GM18507 (cell line): ENCODE measurements at regions not wholly inside any gene's neighbourhood (a gene's known extent, or its start where the extent isn't known, plus 50 kb on each side); places are given as distances from the start of the nearest gene placed in this dataset.

ENCODE experiments used
- DNase-seq: peaks from one replicate; pipeline ENCODE4 v3.0.0; 2011; ENCODE audit warnings: low read depth; ENCODE audit not compliant: insufficient read length; ENCODE audit errors: extremely low spot score
- FAIRE-seq: peaks from 2 replicates; lab custom pipeline; 2011; peaks lifted over from hg19 to GRCh38; lab: Jason Lieb, UNC

DNA sequence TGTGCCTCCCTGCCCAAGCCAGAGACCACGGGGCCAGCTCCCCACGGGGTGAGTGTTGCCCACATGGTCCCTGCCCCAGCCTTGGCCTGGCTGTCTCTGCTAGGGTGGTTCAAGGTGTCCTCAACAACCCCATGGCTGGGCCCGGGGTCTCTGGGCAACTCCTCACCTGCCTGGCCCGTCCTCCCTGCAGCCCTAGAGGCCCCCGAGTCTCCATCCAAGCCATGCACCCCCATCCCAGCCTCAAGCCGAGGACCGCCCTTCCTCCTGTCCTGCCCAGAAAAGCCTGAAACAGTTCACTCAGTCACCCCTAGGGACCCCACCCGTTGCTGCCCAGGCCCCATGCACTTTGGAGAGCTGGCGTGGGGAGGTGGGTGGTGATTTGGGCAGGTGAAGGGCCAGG, 120.9 kb downstream of the FAM53A start:
- DNase-seq, result no peak
- FAIRE-seq, result no peak

DNA sequence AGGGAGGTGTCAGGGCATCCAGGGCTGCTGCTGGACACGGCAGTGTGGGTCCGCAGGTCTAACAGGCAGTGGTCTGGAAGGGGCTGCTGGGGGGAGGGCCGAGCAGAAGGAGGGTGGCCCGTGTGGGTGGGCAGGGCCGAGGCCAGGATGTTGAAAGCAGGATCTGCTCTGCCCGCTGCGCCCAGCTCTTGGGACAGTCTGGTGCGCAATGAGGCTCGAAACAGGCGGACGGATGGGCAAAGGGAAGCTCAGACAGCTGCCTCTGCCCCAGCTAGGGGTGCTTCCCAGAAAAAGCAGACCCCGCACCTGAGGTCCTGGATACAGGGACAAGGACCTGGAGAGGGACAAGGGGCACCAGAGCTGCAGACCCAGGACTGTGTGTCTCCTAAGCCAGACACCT, 121.3 kb downstream of the FAM53A start:
- FAIRE-seq (no peak), DNase-seq (no peak)

DNA sequence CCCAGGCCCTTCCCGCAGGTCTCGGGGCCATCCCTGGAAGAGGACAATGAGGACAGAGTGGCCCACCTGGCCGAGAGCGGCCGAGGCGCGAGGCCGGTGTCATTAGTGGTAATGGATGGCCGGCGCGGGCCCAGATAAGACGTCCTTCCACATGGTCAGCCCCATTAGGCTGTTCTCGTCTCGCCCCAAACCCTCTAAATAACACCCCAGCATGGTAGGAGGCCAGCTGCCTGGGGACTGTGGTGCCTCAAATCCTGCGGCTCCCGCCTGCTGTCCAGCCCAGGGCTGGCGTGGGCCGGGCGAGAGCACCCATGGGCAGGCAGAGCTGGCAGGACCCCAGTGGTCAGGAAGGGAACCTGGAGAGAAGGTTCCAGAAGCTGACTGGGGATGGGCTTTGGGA, 121.7 kb downstream of the FAM53A start:
- FAIRE-seq, result no peak

DNA sequence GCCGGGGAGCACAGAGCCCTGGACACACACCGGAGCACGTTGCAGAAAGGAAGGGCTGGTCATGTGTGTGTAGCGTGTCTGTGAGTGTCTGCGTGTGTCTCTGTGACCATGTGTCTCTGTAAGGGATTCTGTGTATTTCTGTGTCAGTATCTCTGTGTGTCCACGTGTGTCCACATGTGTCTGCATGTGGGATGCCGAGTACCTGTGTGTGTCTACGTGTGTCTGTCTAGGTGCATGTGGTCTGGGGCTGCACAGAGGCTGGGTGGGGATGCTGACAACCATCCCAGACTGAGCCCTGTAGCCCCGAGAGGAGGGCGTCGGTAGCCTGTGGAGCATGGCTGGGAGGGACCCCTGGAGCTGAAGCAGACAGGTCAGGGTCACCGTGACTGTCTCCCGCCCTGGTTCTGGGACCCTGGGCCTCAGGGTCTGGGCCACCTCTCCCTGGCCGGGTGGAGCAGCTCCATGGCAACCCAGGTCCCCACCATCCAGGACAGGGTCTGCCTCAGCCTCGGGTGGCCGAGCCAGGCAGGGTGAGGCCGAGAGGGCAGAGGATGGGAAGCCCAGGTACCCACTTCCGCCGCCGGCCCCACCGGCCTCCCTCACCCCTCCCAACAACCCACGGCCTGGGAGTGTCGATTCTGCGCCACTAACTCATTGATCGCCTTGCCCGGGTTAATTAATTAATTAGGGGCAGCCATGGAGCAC, 122.7 kb downstream of the FAM53A start:
- DNase-seq (no peak), FAIRE-seq (no peak)

More for the DNA sequence above, 121.7 kb downstream of the FAM53A start:
- DNase-seq, result no peak

DNA sequence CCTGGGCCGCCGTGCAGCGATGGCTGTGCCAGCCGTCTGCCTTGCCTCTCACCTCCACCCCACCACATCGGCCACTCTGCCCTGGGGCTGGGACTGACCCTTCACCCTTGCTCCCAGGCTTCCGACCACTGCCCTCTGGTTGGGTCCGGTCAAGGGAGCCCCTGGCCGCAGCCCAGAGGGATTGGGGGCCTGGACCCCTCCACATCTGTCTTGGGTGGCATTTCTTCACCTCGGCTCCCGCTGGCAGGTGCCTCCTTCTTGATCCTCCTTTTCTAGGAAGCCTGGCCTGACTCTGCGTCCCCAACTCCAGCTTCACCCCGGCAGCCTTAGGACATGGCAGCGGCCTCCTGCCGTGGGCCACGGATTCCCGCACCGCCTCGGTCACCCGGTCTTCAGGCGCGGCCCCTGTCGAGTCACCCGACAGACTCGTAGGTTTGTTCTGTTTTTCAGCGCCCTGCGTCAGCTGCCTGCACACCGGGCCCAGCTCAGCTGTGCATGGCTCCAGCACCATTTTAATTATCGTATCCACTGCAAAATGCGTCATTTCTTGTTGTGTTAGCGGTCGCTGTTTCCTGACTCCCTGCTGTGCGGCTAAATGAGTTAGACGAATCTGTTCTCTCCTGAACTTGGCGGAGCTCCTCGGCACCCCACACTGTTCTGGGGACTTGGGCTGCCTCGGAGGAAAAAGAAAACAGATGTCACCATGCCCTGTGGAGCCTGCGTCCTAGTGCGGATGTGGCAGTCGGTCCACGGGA, 124.0 kb downstream of the FAM53A start:
- no peak for DNase-seq

DNA sequence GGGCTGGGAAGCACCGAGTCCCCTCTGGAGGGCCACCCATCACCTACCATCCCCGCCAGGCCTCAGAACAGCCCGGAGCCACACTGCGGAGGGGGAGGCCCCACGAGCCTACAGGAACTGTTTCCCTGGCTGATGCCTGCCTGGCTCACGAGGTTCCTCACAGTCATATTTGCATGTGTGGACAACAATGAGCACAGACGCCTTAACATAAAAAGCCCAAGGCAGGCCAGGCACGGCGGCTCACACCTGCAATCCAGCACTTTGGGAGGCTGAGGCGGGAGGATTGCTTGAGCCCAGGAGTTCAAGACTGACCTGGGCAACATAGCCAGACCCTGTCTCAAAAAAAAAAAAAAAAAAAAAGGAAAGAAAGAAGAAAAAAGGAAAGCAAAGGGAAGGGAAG, 125.9 kb downstream of the FAM53A start:
- DNase-seq, result no peak
- FAIRE-seq, result no peak

More for the DNA sequence above, 124.0 kb downstream of the FAM53A start:
- FAIRE-seq, result no peak

DNA sequence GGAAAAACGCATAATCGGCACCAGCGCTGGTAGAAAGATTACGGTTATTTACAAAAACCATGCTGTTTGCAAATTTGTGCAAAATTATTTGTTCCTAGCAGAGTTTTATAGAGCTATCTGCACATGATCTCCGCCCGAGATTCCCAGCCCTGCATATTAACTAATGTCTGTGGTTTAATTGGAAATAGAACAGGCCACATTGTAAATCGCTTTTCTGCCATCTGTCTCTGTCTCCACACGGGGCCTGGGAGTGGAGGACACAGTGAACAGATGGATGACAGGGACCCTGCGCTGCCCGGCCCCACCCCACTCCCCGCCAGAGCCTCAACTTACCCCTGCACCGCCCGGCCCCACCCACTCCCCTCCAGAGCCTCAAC, 126.9 kb downstream of the FAM53A start:
- DNase-seq, result no peak
- FAIRE-seq, result no peak

DNA sequence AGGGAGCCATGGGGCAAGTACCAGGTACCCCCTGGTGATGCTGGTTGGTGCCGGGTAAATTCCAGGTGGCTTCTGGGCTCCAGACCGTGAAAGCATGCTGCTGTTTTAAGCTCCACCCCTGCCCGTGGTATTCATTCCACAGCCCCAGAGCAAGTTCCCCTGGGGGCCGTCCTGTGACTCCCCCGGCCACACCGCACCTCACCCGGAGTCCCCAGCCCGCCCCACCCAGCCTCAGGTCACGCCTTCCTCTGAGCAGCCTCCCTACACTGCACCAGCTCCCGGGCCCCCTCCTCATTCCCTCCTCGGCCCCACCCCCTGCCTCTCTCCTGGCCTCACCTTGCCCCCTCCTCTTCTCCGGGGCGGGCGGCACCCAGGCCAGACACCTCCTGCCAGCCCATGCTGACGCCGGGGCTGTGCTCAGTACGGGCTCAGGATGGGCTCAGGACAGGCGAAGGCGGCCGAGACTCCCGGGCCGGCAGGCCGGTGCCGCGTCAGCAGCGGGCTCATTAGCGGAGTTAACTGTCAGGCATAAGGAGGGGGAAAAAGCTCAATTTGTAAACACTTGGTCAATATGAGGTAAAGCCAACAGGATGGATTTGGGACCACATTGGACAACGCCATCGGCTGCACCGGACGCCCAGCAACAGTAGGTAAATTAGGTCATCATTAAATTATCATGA, 127.4 kb downstream of the FAM53A start:
- FAIRE-seq (no peak), DNase-seq (no peak)

DNA sequence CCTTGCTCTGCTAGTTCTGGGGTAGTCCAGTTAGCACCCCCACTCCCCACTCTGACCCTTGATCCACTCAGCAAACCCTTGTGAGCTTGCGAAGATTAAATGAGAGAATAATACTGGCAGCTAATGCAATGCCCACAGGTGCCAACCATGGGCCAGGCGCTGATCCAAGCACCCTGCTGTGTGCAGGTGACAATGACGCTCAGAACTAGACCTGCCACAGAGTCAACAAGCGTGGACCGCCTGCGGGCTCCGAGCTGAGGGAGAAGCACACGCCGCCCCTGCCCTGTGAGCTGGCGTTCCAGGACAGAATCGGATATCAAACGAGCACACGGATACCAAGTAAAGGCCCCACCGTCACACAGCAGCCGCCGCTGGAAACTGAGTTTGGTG, 129.2 kb downstream of the FAM53A start:
- no peak for DNase-seq
- no peak for FAIRE-seq

DNA sequence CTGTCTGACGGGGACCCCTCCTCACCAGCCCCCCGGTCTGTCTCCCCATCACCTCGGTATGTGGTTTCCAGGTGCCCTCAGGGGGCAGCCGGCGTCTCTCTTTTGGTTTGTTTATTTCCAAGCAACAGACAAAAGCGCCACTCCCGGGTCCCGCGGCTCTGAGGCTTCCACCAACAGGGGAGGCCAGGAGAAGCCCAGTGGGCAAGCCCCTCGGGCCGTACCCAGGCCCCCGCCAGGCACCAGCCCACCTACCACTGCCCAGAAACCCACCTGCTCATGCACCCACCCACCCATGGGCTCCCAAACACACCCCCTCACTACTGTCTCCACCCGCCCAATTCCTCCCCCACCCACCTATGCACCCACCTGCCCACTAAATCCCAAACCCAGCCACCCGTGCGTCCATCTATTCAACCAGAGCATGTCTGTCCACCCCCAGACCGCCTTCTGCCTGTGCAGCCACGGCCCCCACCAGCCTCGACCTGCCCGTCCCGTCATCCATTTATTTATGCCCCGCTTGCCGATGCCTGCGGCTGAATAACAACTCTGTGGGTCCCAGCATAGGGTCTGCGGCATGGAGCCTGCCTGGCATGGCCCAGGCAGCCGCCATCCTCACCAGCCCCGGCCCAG, 129.8 kb downstream of the FAM53A start:
- DNase-seq, result no peak
- FAIRE-seq, result no peak

DNA sequence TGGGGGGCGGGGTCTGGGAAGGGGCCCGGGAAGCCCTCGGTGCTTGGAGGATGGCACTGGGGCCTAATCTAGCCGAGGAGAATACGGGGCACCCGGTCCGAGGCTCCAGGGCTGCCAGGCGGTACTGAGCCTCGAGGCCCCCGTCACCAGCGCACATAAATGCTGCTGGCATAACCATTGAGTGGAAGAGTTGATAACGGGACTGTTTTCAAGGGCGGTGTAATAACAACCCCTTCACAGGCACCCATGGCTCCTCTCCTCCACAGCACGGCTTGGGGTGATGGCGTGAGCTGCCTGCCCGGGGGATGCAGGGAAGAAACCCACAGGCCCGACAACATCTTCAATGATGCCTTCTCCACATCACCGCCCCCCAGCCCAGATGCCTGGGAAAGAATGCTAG, 130.7 kb downstream of the FAM53A start:
- FAIRE-seq (no peak), DNase-seq (no peak)

DNA sequence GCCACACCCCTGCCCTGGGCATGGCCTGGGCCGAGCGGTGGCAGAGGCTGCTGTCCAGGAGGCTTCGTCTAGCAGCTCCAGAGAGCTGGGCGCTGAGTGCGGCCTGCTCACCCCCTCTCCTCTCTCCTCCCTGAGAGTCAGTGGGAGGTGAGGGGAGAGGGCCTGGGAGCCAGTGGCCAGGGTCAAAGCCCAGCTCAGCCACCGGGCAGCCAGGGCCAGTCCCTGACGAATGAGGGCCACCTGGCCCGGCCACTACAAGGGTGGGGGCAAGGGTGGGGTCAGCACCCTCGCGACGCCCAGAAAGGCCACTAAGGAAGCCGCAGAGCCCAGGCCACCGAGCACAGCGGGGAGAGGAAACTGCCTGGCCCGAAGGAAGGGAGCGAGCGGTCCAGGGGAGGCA, 131.7 kb downstream of the FAM53A start:
- DNase-seq, result no peak
- FAIRE-seq, result no peak

DNA sequence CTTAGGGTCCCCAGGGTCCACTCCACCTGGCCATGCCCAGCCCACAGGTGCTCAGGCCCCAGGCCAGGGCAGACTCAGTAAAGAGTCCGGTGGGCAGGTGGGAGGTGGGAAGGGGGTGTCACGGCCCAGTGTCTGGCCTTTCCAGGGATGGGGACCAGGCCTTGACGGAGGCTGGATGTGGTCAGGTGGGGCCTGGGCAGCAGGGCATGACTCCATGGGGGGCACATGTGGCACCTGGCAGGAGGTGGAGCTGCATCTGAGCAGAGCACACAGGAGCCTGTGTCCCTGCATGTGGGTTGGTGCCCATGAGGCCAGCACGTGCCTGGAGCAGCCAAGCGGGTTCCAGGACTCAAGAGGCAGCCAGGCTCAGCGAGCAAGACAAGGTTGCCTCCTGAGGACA, 132.9 kb downstream of the FAM53A start:
- FAIRE-seq, result no peak
- DNase-seq, result no peak

DNA sequence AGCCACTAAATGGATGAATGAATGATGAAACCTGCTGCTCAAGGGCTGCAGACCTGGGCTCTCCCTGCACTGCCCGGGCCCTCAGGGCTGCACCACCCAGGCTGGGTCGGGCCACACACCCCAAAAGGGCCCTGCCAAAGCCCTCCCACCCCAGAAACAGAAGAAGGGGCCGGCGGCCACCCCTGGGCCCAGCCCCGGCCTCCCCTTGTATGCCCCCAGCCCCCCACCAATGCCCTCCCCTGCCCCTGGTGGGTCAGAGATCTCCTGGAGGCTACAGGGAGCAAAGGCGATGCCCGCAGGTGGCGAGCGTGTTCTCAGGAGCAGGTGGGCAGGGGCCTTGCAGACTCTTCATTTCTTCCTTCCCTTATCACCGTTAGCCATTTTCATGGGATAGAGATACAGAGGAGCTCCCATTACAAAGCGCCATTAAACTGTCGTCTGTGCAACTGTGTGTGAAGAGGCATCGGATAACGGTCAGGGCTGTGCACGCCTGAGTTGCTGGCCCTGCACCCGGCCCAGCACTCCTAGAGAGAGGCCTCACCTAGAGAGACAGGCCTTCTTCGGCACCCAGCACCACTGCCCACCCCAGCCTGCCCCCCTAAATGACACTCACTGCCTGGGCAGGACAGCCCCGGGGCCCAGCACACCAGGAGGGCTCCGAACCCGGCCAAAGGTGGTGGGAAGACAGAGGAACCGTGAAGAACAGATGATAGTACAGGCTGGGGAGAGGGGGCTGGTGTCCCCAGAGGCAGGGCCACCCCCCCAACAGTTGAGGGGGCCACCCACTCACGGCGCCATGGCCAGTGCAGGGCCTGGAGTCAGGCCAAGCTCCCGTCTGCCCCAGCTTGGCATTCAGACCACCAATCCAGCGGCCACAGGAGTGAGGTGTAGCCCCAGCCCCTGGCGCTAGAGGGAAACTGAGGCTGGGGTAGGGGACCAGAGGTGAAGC, 133.7 kb downstream of the FAM53A start:
- FAIRE-seq (no peak), DNase-seq (no peak)

DNA sequence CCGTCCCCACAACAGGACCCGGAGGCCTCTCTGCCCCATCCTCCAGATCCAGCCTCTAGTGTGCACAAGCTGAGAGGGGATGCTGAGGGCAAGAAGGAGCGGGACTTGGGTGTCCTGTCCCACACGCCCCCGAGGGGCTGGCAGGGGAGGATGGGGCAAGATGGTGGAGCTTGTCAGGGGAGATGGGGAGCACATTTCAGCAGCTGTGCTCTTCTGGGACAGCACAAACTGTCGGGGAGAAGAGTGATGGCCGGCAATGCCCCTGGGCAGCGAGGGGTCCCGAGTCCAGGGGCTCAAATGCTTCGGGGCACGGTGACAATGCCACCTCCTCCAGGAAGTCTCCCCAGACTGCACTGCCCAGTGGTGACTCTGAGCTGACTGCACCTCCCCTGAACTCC, 134.5 kb downstream of the FAM53A start:
- DNase-seq (no peak), FAIRE-seq (no peak)

DNA sequence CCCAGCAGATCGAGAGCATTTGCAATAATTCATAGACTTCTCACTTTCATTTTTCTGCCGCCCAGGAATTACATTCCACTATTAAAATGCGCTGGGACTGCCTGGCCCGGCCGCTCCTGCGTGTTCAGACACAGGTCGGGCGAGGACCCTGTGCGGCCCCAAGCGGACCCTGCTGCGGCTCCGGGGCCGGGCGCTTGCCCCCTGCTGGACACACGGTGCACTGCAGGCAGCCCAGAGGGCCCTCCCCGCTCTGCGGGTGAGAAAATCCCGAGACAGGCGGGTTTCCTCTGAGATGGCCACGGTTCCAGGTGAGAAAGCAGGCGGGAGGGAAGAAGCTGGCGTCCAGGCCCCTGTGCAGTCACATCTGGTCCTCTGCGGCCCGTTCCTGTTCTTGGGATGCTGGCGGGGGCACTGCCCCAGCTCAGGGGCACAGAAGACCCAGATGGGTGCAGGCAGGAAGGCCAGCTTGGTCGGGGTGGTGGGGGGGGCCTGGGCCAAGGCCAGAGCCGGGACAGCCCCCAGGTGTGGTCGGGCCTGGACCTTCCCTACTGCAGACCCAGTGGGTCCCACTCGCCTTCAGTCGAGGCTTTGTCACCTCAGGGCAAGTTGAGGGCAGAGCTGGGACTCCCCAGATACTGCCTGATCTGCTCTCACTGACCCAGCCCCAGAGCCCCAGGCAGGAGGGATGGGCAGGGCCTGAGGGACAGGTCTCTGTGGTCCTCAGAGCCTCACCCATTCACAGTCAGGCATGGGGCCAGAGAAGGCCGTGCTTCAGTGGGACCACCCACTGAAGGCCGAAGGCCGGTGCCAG, 135.1 kb downstream of the FAM53A start:
- DNase-seq (peak; percentile 35), FAIRE-seq (peak; percentile 74)

DNA sequence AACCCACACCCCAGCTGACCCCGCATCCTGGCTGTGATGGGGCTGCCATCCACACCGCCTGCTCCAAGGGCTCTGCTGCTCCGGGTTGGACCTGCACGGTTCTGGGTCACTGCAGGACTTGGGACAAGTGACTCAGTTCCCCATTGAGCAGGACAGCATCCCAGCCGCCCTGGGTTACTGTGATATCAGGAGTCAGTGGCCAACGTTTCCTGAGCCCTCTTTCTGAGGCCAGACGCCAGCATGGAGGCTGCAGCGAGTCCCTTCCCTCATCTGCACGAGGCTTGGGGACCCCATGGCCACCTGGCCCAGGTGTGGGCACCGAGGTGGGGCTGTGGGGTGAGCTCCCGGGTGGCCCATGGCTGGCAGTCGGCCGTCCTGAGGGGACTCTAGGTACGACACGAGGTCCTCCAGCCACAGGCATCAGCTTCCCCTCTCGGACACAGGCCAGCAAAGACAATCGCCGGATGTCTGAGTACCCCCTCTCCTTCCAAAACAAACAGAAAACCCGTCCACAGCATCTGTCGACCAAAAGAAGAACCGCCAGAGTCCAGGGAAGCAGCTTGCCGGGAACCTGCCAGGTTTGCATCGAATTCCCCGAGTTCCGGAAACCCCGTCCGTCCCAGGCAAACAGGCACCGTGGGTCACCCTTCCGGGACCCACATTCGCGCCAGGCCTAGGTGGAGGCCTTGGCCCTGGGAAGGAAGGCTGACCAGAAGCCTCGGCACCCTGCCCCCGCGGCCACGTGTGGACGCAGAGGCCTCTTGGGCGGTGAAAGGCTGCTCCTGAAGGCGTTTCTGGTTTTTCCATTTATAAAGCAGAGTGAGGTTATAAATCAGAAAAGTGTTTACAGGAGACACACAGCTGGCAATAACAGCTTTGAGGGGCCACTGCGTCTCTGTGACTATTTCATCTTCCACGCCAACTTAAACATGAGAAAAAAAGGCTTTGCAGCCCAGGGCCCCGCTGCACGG, 136.0 kb downstream of the FAM53A start:
- no peak for FAIRE-seq

More for the DNA sequence above, 136.0 kb downstream of the FAM53A start:
- DNase-seq, result no peak
